OCI-LY7 (cell line): ENCODE measurements at regions not wholly inside any gene's neighbourhood (a gene's known extent, or its start where the extent isn't known, plus 50 kb on each side); places are given as distances from the start of the nearest gene placed in this dataset.

Experiments used
- EZH2phosphoT487 ChIP-seq: fragments of 200-600 bp; sonication (generic); IDR thresholded peaks from 2 replicates; pipeline ENCODE4 v1.6.1; 2018; ENCODE audit warnings: low read depth, borderline replicate concordance, mild to moderate bottlenecking, mixed run types, antibody characterized with exemption, low read length, moderate library complexity, mixed read lengths
- TF ChIP-seq, protein P1 (sequence below): fragments of 200-600 bp; sonication (generic); conservative IDR thresholded peaks from 2 replicates; pipeline ENCODE4 v1.5.1; 2014; ENCODE audit warnings: mild to moderate bottlenecking, antibody characterized with exemption, low read length, moderate library complexity, mixed read lengths

DNA sequence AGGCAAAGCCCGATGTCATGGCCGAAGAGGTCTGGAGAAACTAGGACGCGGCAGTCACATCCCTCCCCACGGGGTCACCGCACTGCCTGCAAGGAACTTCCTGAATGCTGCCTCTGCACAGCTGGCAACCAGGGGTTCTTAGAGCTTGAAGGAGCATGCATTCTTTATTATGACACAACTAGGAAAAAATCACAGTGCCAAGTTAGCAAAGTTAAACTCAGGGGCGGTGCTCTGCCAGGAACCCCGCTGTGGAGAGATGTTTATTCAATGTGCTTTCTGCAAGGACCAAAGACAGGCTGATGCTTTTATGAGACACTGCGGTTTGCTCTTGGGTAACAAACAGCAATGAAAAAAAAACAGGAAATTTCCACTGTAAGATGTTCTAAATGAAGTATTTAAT, 287.3 kb upstream of the FOXQ1 start:
- TF ChIP-seq, protein P1, sequence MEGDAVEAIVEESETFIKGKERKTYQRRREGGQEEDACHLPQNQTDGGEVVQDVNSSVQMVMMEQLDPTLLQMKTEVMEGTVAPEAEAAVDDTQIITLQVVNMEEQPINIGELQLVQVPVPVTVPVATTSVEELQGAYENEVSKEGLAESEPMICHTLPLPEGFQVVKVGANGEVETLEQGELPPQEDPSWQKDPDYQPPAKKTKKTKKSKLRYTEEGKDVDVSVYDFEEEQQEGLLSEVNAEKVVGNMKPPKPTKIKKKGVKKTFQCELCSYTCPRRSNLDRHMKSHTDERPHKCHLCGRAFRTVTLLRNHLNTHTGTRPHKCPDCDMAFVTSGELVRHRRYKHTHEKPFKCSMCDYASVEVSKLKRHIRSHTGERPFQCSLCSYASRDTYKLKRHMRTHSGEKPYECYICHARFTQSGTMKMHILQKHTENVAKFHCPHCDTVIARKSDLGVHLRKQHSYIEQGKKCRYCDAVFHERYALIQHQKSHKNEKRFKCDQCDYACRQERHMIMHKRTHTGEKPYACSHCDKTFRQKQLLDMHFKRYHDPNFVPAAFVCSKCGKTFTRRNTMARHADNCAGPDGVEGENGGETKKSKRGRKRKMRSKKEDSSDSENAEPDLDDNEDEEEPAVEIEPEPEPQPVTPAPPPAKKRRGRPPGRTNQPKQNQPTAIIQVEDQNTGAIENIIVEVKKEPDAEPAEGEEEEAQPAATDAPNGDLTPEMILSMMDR: no peak
- TF ChIP-seq EZH2phosphoT487: no peak
